HepG2 (cell line): ENCODE measurements at regions not wholly inside any gene's neighbourhood (a gene's known extent, or its start where the extent isn't known, plus 50 kb on each side); places are given as distances from the start of the nearest gene placed in this dataset.

Experiments used
- AKNA ChIP-seq: sonication (generic); formaldehyde crosslinking; IDR thresholded peaks from 2 replicates; pipeline ENCODE4 v1.4.0; 2020; ENCODE audit warnings: missing genetic modification reagents, borderline replicate concordance
- CREB1 ChIP-seq, 2 experiments: fragments of 450-650 bp in 1 of 2; IDR thresholded peaks; 2 replicates each; pipeline ENCODE4 v1.6.1; 2016 to 2017; ENCODE audit warnings: control low read depth in 1 of 2, mild to moderate bottlenecking in 1 of 2, missing compliant biosample characterization in 1 of 2, missing genetic modification characterization in 1 of 2
- DNMT3B ChIP-seq: conservative IDR thresholded peaks from 2 replicates; pipeline ENCODE4 v1.6.1; 2016; ENCODE audit warnings: missing biosample characterization, control low read depth
- FIP1L1 ChIP-seq: fragments of 200-400 bp; formaldehyde crosslinking; IDR thresholded peaks from 2 replicates; pipeline ENCODE4 v1.6.1; 2018; ENCODE audit warnings: low read depth, mild to moderate bottlenecking, low read length, moderate library complexity, borderline replicate concordance; ENCODE audit not compliant: insufficient read depth
- FUBP1 ChIP-seq: sonication (generic); formaldehyde crosslinking; IDR thresholded peaks from 2 replicates; pipeline ENCODE4 v1.5.1; 2020; ENCODE audit warnings: missing genetic modification reagents, mild to moderate bottlenecking, borderline replicate concordance
- PAX8 ChIP-seq: sonication (generic); formaldehyde crosslinking; IDR thresholded peaks from 2 replicates; pipeline ENCODE4 v1.8.0; 2022; ENCODE audit warnings: mild to moderate bottlenecking, missing genetic modification reagents, borderline replicate concordance
- SRY ChIP-seq: sonication (generic); formaldehyde crosslinking; IDR thresholded peaks from 2 replicates; pipeline ENCODE4 v1.8.0; 2022; ENCODE audit warnings: mild to moderate bottlenecking, missing genetic modification reagents
- YY1 ChIP-seq: IDR thresholded peaks from 2 replicates; pipeline ENCODE4 v1.6.1; 2011; ENCODE audit warnings: low read length, low read depth, moderate library complexity, mild to moderate bottlenecking; ENCODE audit not compliant: insufficient read depth, insufficient replicate concordance
- ZBTB10 ChIP-seq: sonication (generic); formaldehyde crosslinking; IDR thresholded peaks from 2 replicates; pipeline ENCODE4 v1.4.0; 2020; ENCODE audit warnings: missing genetic modification reagents, borderline replicate concordance
- ZBTB42 ChIP-seq: sonication (generic); formaldehyde crosslinking; IDR thresholded peaks from 2 replicates; pipeline ENCODE4 v1.5.0; 2020; ENCODE audit warnings: mild to moderate bottlenecking, missing genetic modification reagents
- ZFP36L1 ChIP-seq: sonication (generic); formaldehyde crosslinking; IDR thresholded peaks from 2 replicates; pipeline ENCODE4 v1.8.0; 2022; ENCODE audit warnings: mild to moderate bottlenecking, missing genetic modification reagents, moderate library complexity
- ZMYM4 ChIP-seq: sonication (generic); formaldehyde crosslinking; IDR thresholded peaks from 2 replicates; pipeline ENCODE4 v1.8.1; 2023; ENCODE audit warnings: mild to moderate bottlenecking, missing genetic modification reagents
- ZNF629 ChIP-seq: sonication (generic); formaldehyde crosslinking; conservative IDR thresholded peaks from 2 replicates; pipeline ENCODE4 v1.5.0; 2020; ENCODE audit warnings: missing genetic modification reagents
- TF ChIP-seq, protein P1 (sequence below): sonication (generic); formaldehyde crosslinking; IDR thresholded peaks from 2 replicates; pipeline ENCODE4 v1.4.0; 2020; ENCODE audit warnings: missing genetic modification reagents

DNA sequence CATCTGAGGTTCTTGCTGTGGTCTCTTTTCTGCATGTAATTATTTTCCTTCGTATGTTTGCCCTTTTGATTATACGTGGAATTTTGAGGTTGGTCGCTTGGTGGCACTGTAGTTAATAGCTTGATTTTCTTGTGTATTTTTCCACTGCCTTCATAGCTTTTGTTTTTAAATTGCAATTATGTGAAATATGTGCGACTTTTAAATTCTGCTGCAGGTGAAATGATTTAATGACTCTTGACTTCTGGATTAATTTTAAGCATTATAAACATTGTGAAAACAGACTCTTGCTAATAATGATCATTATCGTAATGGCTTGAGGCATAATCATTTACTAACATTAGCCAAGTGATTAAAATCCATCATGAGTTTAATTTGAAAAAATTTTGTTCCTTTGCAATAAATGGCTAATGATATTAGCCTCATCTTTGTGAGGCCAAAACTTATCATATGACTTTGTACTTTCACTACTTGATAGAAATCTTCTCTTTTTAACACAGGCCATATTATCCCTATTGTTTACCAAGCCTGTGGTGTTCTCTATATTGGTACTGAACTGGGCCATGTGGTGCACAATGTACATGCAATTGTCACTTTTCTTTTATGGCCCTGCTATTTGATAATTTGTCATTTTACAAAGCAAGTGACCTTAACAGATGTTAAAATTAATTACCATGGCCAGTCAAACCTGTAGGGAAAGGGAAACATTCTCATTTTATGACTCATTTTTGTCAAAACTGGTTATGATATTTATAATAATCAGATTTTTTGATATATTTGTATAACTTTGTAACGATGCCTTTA, 62.8 kb upstream of the NEUROD1 start (continued):
- TF ChIP-seq, protein P1, sequence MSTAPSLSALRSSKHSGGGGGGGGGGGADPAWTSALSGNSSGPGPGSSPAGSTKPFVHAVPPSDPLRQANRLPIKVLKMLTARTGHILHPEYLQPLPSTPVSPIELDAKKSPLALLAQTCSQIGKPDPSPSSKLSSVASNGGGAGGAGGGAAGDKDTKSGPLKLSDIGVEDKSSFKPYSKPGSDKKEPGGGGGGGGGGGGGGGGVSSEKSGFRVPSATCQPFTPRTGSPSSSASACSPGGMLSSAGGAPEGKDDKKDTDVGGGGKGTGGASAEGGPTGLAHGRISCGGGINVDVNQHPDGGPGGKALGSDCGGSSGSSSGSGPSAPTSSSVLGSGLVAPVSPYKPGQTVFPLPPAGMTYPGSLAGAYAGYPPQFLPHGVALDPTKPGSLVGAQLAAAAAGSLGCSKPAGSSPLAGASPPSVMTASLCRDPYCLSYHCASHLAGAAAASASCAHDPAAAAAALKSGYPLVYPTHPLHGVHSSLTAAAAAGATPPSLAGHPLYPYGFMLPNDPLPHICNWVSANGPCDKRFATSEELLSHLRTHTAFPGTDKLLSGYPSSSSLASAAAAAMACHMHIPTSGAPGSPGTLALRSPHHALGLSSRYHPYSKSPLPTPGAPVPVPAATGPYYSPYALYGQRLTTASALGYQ (CRISPR knock-in tag): no peak
- TF ChIP-seq PAX8: no peak
- TF ChIP-seq FUBP1: no peak
- TF ChIP-seq AKNA (CRISPR knock-in tag): no peak
- no peak for TF ChIP-seq FIP1L1
- 0 out of 2 replicates have a peak, but pooled peaks have one; percentile 12 for TF ChIP-seq ZFP36L1 (CRISPR knock-in tag)
- no peak for TF ChIP-seq ZNF629 (CRISPR knock-in tag)
- TF ChIP-seq YY1: no peak
- no peak for TF ChIP-seq CREB1 (IDR thresholded peaks at IDR 0.05)
- TF ChIP-seq CREB1 (CRISPR knock-in tag; IDR thresholded peaks at IDR 0.05): peak; percentile 48; the same call in 1 of the 2 replicates
- no peak for TF ChIP-seq SRY
- TF ChIP-seq ZBTB42 (CRISPR knock-in tag): no peak
- TF ChIP-seq ZBTB10: no peak
- TF ChIP-seq DNMT3B (CRISPR knock-in tag): no peak
- TF ChIP-seq ZMYM4 (CRISPR knock-in tag): no peak
